Osteoblast (primary cell): ENCODE measurements at regions not wholly inside any gene's neighbourhood (a gene's known extent, or its start where the extent isn't known, plus 50 kb on each side); places are given as distances from the start of the nearest gene placed in this dataset.

Source experiments
- DNase-seq: peaks from one replicate; pipeline ENCODE4 v3.0.0; 2011; ENCODE audit warnings: low spot score, mixed read lengths; ENCODE audit not compliant: insufficient read length; ENCODE audit errors: missing footprints
- H2AFZ ChIP-seq: 2 replicates; pipeline ENCODE4 v1.6.0; 2011; ENCODE audit warnings: mild to moderate bottlenecking, low read length
- H3K27ac ChIP-seq: 2 replicates; pipeline ENCODE4 v1.5.1; 2011; ENCODE audit warnings: mild to moderate bottlenecking, low read depth, low read length, moderate library complexity
- H3K27me3 ChIP-seq: 2 replicates; pipeline ENCODE4 v1.6.0; 2012; ENCODE audit warnings: mild to moderate bottlenecking, control low read depth, inconsistent platforms, low read length, moderate library complexity; ENCODE audit not compliant: insufficient read depth
- H3K36me3 ChIP-seq: 2 replicates; pipeline ENCODE4 v1.5.1; 2011; ENCODE audit warnings: mild to moderate bottlenecking, low read length, control low read depth, moderate library complexity; ENCODE audit not compliant: insufficient read depth
- H3K4me1 ChIP-seq: 2 replicates; pipeline ENCODE4 v1.5.1; 2011; ENCODE audit warnings: mild to moderate bottlenecking, low read length, control low read depth, moderate library complexity; ENCODE audit not compliant: insufficient read depth
- H3K4me2 ChIP-seq: 2 replicates; pipeline ENCODE4 v1.6.0; 2011; ENCODE audit warnings: mild to moderate bottlenecking, low read length; ENCODE audit not compliant: insufficient read depth
- H3K4me3 ChIP-seq: fragments of 200-600 bp; sonication (generic); 3 replicates; pipeline ENCODE4 v1.5.1; 2012; ENCODE audit warnings: mild to moderate bottlenecking, low read length, inconsistent platforms; ENCODE audit not compliant: insufficient read depth
- H3K79me2 ChIP-seq: 2 replicates; pipeline ENCODE4 v1.6.0; 2012; ENCODE audit warnings: mild to moderate bottlenecking, low read length, control low read depth, inconsistent platforms; ENCODE audit not compliant: insufficient read depth
- H3K9me3 ChIP-seq: 2 replicates; pipeline ENCODE4 v1.5.1; 2011; ENCODE audit warnings: low read depth, low read length, control low read depth
- H4K20me1 ChIP-seq: 2 replicates; pipeline ENCODE4 v1.6.0; 2012; ENCODE audit warnings: mild to moderate bottlenecking, low read length, control low read depth; ENCODE audit not compliant: insufficient read depth
- TF ChIP-seq, protein P1 (sequence below): IDR thresholded peaks from 2 replicates; pipeline ENCODE4 v1.5.1; 2011; ENCODE audit warnings: mild to moderate bottlenecking, low read depth, low read length, moderate library complexity; ENCODE audit errors: extremely low read depth

DNA sequence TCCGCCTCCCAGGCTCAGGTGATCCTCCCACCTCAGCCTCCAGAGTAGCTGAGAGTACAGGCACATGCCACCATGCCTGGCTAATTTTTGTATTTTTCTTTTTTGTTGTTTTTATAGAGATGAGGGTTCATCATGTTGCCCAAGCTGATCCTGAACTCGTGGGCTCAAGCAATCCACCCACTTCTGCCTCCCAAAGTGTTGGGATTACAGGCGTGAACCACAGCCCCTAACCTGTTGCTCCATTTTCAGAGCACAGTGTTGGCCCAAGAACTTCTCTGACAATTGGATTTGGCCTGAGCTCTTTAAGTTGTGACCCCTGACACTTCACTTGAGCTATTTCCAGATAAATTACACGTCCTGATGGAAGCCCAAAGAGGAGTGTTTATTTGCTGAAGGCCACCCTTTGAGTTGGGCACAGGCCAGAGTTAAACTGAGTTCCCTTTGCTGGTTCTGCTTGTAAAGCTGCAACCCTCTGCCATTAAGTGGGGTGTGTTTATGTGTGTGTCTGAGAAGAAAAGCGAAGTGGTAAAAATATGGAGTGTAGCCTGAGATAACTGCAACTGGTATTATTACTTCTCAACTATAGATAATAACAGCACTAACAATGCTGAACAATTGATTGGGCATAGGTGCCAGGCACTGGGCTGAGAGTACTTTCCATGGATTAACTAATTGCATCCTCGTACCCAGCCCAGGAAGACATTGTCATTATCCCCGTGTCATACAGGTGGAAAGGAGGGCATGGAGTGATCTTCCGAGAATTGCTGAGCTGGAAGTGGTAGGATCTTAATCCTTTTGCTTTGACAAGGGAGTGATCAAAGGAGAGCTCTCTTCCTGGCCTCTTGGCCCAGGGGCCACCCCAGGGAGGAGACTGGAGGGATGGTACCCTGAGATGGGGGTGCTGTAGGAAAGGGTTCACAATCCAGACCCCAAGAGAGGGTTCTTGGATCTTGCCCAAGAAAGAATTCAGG, 91.5 kb upstream of the PROK2 start:
- H3K4me1 ChIP-seq = no peaks in the 10 kb centered on the region
- no peaks in the 10 kb centered on the region for H3K79me2 ChIP-seq
- H3K4me2 ChIP-seq = no peak overlapping the region
- no peak overlapping the region for H2AFZ ChIP-seq
- no peak overlapping the region for H3K4me3 ChIP-seq
- no peak overlapping the region for H3K27ac ChIP-seq
- no peaks in the 10 kb centered on the region for H4K20me1 ChIP-seq
- DNase-seq = no peak
- peaks cover 24% of the 10 kb centered on the region for H3K27me3 ChIP-seq
- H3K9me3 ChIP-seq = no peaks in the 10 kb centered on the region
- TF ChIP-seq, protein P1, sequence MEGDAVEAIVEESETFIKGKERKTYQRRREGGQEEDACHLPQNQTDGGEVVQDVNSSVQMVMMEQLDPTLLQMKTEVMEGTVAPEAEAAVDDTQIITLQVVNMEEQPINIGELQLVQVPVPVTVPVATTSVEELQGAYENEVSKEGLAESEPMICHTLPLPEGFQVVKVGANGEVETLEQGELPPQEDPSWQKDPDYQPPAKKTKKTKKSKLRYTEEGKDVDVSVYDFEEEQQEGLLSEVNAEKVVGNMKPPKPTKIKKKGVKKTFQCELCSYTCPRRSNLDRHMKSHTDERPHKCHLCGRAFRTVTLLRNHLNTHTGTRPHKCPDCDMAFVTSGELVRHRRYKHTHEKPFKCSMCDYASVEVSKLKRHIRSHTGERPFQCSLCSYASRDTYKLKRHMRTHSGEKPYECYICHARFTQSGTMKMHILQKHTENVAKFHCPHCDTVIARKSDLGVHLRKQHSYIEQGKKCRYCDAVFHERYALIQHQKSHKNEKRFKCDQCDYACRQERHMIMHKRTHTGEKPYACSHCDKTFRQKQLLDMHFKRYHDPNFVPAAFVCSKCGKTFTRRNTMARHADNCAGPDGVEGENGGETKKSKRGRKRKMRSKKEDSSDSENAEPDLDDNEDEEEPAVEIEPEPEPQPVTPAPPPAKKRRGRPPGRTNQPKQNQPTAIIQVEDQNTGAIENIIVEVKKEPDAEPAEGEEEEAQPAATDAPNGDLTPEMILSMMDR = no peak
- H3K36me3 ChIP-seq = no peaks in the 10 kb centered on the region

DNA sequence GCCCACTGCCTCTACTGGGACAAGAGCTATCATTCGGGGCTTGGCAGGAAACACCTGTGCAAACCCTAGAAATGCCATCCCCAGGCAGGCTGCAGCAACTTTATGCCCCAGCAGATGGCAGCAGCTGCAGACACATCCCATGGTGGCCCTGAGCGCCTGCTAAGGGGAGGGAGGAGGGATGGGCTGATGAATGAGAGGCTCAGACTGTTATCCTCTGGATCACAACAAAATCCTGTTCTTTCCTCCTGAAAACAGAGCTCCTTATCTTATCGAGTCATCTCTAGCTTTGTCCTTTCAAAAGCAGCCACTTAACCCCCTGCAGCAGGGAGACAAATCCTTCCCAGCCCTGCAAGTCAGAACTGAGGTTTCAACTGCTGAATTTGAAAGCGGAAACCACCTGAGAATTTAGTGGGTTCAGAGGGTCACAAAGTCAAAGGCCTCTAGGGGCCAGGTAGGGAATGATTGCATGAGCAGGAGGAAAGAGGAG, 90.6 kb upstream of the PROK2 start:
- DNase-seq = peak; percentile 94
- no peaks in the 10 kb centered on the region for H3K4me1 ChIP-seq
- H3K79me2 ChIP-seq = no peaks in the 10 kb centered on the region
- no peak overlapping the region for H3K27ac ChIP-seq
- no peak overlapping the region for H2AFZ ChIP-seq
- no peaks in the 10 kb centered on the region for H3K9me3 ChIP-seq
- no peak overlapping the region for H3K4me2 ChIP-seq
- no peak overlapping the region for H3K4me3 ChIP-seq
- TF ChIP-seq, protein P1 = peak; percentile 96
- no peaks in the 10 kb centered on the region for H3K36me3 ChIP-seq
- H4K20me1 ChIP-seq = no peaks in the 10 kb centered on the region
- H3K27me3 ChIP-seq = peaks cover 29% of the 10 kb centered on the region

DNA sequence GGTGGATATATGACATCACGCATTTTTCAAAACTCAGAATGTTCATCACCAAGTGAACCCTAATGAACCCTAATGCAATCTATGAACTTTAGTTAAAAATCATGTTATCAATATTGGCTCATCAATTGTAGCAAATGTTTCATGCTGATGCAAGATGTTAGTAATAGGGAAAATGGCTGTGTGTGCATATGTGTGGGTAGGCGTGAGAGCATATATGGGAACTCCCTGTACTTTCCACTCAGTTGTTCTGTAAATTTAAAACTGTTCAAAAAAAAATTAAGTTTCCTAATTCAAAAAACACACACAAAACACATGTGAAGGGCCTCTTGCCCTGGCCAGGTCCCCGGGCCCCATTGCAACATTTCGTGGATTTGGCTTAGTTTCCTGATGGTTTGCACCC, 89.7 kb upstream of the PROK2 start:
- Histone ChIP-seq H3K79me2 (no peaks in the 10 kb centered on the region), H4K20me1 (no peaks in the 10 kb centered on the region), H3K4me3 (no peak overlapping the region), H2AFZ (no peak overlapping the region), H3K4me1 (no peaks in the 10 kb centered on the region), H3K27me3 (peaks cover 24% of the 10 kb centered on the region), H3K27ac (no peak overlapping the region), H3K9me3 (no peaks in the 10 kb centered on the region), H3K36me3 (no peaks in the 10 kb centered on the region), H3K4me2 (no peak overlapping the region)
- TF ChIP-seq, protein P1 = no peak
- no peak for DNase-seq

DNA sequence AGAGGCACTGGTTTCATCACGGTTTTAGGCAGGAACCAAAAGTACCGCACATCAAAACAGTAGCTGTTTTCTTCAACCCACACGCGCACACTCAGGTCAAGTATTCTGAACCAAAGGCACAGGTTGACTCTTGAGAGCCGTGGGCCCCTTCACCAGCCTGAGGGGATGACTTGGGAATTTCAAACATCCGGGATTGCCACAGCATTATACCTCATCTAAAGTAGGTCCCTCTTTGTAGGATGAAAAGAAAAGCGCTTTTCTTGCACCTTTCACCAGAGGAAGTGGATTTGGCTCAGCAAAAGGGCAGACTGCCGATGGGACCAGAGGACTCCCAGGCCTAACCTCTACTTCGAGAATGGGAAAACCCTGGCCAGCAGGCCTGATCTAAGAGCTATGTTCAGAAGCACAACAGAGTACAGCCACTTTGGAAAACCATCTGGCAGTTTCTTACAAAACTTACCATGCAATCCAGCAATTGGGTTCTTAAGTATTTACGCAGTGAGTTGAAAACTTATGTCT, 88.2 kb upstream of the PROK2 start:
- Histone ChIP-seq H3K4me3 (no peak overlapping the region), H3K9me3 (no peaks in the 10 kb centered on the region), H2AFZ (no peak overlapping the region), H3K27me3 (peaks cover 21% of the 10 kb centered on the region), H3K27ac (no peak overlapping the region), H4K20me1 (no peaks in the 10 kb centered on the region), H3K79me2 (no peaks in the 10 kb centered on the region), H3K4me2 (no peak overlapping the region), H3K36me3 (no peaks in the 10 kb centered on the region), H3K4me1 (no peaks in the 10 kb centered on the region)
- DNase-seq = no peak
- TF ChIP-seq, protein P1 = no peak
